T-cell (primary cell): ENCODE measurements at regions not wholly inside any gene's neighbourhood (a gene's known extent, or its start where the extent isn't known, plus 50 kb on each side); places are given as distances from the start of the nearest gene placed in this dataset.

Experiments used
- ATAC-seq, 4 experiments: fragments of 200-7000 bp in 3 of 4; fragments of 150-1000 bp in 1 of 4; cut with Tn5 transposase; replicated peaks in 1 of 4; 1 replicate in 3 of 4; 2 replicates in 1 of 4; pipeline ENCODE4 v1.10.0; 2021; ENCODE audit warnings: moderate library complexity in 3 of 4, mild to moderate bottlenecking in 2 of 4, moderate number of reproducible peaks in 1 of 4
- CTCF ChIA-PET, 2 donors: fragments of 300-600 bp; sonication (Branson Sonifier 250); formaldehyde crosslinking; loops; one replicate each; lab custom pipeline; 2022; ENCODE audit warnings: antibody characterized with exemption in 2 of 2; lab: Charles Lee
- POLR2A ChIA-PET, 2 donors: fragments of 300-600 bp; sonication (Branson Sonifier 250); formaldehyde crosslinking; loops; one replicate each; lab custom pipeline; 2022; ENCODE audit warnings: antibody characterized with exemption in 2 of 2; lab: Charles Lee
- DNase-seq, 35 experiments: peaks; one replicate each; pipeline versions ENCODE4 v3.0.0 to v3.0.0-alpha.2; 2013 to 2023
- H3K27ac ChIP-seq: one replicate; pipeline ENCODE4 v1.5.1; 2013; ENCODE audit warnings: low read length
- H3K27me3 ChIP-seq, 2 experiments: replicated peaks in 1 of 2; 1 replicate in 1 of 2; 2 replicates in 1 of 2; pipeline versions ENCODE4 v1.6.1 to v1.7.0; 2013; ENCODE audit warnings: low read length in 1 of 2, mixed read lengths in 1 of 2; ENCODE audit not compliant: control insufficient read depth in 2 of 2, insufficient read depth in 2 of 2; ENCODE audit errors: extremely low read depth in 1 of 2
- H3K36me3 ChIP-seq, 2 donors: 1 replicate in 1 of 2; 2 replicates in 1 of 2; pipeline versions ENCODE4 v1.6.1 to v1.7.0; 2013; ENCODE audit warnings: low read length in 1 of 2; ENCODE audit not compliant: control insufficient read depth in 2 of 2, insufficient read depth in 1 of 2; ENCODE audit errors: extremely low read depth in 1 of 2
- H3K4me1 ChIP-seq, 2 experiments: 1 replicate in 1 of 2; 2 replicates in 1 of 2; pipeline versions ENCODE4 v1.6.1 to v1.7.0; 2013; ENCODE audit warnings: low read length in 2 of 2, mixed read lengths in 1 of 2; ENCODE audit not compliant: insufficient read depth in 2 of 2, control insufficient read depth in 1 of 2; ENCODE audit errors: extremely low read depth in 1 of 2
- H3K4me3 ChIP-seq, 2 donors: 1 replicate in 1 of 2; 2 replicates in 1 of 2; pipeline versions ENCODE4 v1.5.1 to v1.7.0; 2013; ENCODE audit warnings: mild to moderate bottlenecking in 2 of 2, low read length in 1 of 2, moderate library complexity in 1 of 2; ENCODE audit not compliant: control insufficient read depth in 1 of 2; ENCODE audit errors: extremely low read depth in 1 of 2
- H3K9me3 ChIP-seq: 2 replicates; pipeline ENCODE4 v1.7.0; 2013
- H3K27ac Mint-ChIP-seq, 2 donors: one replicate each; pipeline ENCODE4 v1.8.0; 2020 to 2021; ENCODE audit warnings: mild to moderate bottlenecking in 2 of 2, mixed read lengths in 2 of 2
- H3K27me3 Mint-ChIP-seq, 2 donors: one replicate each; pipeline ENCODE4 v1.8.0; 2021 to 2022; ENCODE audit warnings: mixed read lengths in 2 of 2
- H3K36me3 Mint-ChIP-seq: one replicate; pipeline ENCODE4 v1.8.0; 2021; ENCODE audit warnings: mixed read lengths
- H3K4me1 Mint-ChIP-seq, 3 donors: one replicate each; pipeline ENCODE4 v1.8.0; 2020 to 2022; ENCODE audit warnings: mixed read lengths in 3 of 3, mild to moderate bottlenecking in 1 of 3
- H3K4me3 Mint-ChIP-seq, 3 donors: one replicate each; pipeline ENCODE4 v1.8.0; 2020 to 2022; ENCODE audit warnings: mild to moderate bottlenecking in 3 of 3, mixed read lengths in 3 of 3, moderate library complexity in 3 of 3
- H3K9me3 Mint-ChIP-seq, 3 donors: one replicate each; pipeline ENCODE4 v1.8.0; 2020 to 2022; ENCODE audit warnings: mixed read lengths in 3 of 3
- WGBS: methylation state at CpG from one replicate; pipeline ENCODE4 v1.1.5; 2013; ENCODE audit warnings: missing lambda C conversion rate; ENCODE audit not compliant: insufficient coverage; 5-methylcytosine and 5-hydroxymethylcytosine counted together

GRCh38 chr6:103081126-103081525 lies 1687.6 kb downstream of the GRIK2 start:
- H3K27ac Mint-ChIP-seq = no peak overlapping the region
- no peaks in the 10 kb centered on the region for H3K36me3 Mint-ChIP-seq
- WGBS = no CpG with 5 or more reads among the region's 1 CpG
- Histone ChIP-seq H3K9me3 (no peaks in the 10 kb centered on the region), H3K36me3 (no peaks in the 10 kb centered on the region), H3K27ac (no peak overlapping the region), H3K27me3 (no peaks in the 10 kb centered on the region), H3K4me3 (no peak overlapping the region), H3K4me1 (no peaks in the 10 kb centered on the region)
- H3K4me3 Mint-ChIP-seq = no peak overlapping the region
- ChIA-PET CTCF (no interaction called here), POLR2A (no interaction called here)
- H3K9me3 Mint-ChIP-seq = peaks cover 7 to 14% (median 11%) of the 10 kb centered on the region in 3 donors
- ATAC-seq (no peak), DNase-seq (no peak)
- H3K4me1 Mint-ChIP-seq = no peaks in the 10 kb centered on the region
- H3K27me3 Mint-ChIP-seq = no peaks in the 10 kb centered on the region

DNA sequence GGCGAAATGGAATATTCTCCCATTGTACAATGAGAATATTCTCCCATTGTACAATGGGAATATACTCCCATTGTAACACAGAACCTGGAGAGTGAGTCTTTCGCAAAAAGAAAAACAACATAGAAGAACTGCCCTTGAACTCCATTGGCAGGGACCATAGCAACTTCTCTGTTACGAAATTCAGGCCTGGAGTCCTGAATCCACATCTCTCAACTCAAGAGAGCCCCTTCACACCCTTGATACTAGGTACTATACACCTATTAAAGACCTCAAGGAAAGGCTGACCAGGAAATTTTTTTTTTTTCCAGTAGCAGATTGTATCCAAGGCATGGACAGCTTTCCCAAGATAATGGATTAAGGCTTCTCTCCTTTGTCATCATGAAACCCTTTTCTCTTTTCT lies 1687.0 kb downstream of the GRIK2 start:
- Histone ChIP-seq H3K36me3 (no peaks in the 10 kb centered on the region), H3K9me3 (no peaks in the 10 kb centered on the region), H3K4me3 (no peak overlapping the region), H3K4me1 (no peaks in the 10 kb centered on the region), H3K27me3 (no peaks in the 10 kb centered on the region), H3K27ac (no peak overlapping the region)
- 54% methylated on average over 2 of the region's 3 CpGs for WGBS
- ATAC-seq = no peak
- no peaks in the 10 kb centered on the region for H3K27me3 Mint-ChIP-seq
- DNase-seq = no peak
- H3K27ac Mint-ChIP-seq = no peak overlapping the region
- ChIA-PET POLR2A (no interaction called here), CTCF (no interaction called here)
- H3K4me3 Mint-ChIP-seq = no peak overlapping the region
- H3K4me1 Mint-ChIP-seq = no peaks in the 10 kb centered on the region
- peaks cover 7 to 14% (median 8%) of the 10 kb centered on the region in 3 donors for H3K9me3 Mint-ChIP-seq
- H3K36me3 Mint-ChIP-seq = no peaks in the 10 kb centered on the region

- no peaks in the 10 kb centered on the region for H3K36me3 Mint-ChIP-seq
- DNase-seq (no peak), ATAC-seq (no peak)
- Histone ChIP-seq H3K9me3 (peaks cover 2% of the 10 kb centered on the region), H3K36me3 (no peaks in the 10 kb centered on the region), H3K4me1 (no peaks in the 10 kb centered on the region), H3K27ac (no peak overlapping the region), H3K4me3 (no peak overlapping the region), H3K27me3 (no peaks in the 10 kb centered on the region)
- no peaks in the 10 kb centered on the region for H3K4me1 Mint-ChIP-seq
- H3K9me3 Mint-ChIP-seq = peaks cover 7 to 14% (median 8%) of the 10 kb centered on the region in 3 donors
- H3K27ac Mint-ChIP-seq = no peak overlapping the region
- ChIA-PET CTCF (no interaction called here), POLR2A (no interaction called here)
- no peak overlapping the region for H3K4me3 Mint-ChIP-seq
- no CpG with 5 or more reads among the region's 1 CpG for WGBS
- H3K27me3 Mint-ChIP-seq = no peaks in the 10 kb centered on the region
Observed at GRCh38 chr6:103079867-103080266, 1686.4 kb downstream of the GRIK2 start.

- ATAC-seq = no peak
Observed at GRCh38 chr6:103062136-103062535, 1668.6 kb downstream of the GRIK2 start.

DNA sequence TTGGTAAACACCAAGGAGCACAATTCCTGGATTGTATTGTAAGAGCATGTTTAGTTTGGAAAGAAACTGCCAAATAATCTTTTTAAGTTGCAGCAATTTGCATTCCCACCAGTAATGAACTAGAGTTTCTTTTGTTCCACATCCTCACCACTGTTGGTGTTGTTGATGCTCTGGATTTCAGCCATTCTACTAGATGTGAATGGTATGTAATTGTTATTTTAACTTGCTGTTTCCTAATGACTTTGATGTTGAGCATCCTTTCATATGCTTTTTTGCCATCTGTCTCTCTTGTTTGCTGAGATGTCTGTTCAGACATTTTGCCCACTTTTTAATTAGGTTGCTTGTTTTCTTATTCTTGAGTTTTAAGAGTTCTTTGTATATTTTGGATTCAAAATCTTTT lies 1654.1 kb downstream of the GRIK2 start:
- H3K9me3 Mint-ChIP-seq = peaks cover 3 to 10% (median 4%) of the 10 kb centered on the region in 3 donors
- ChIA-PET CTCF (no interaction called here), POLR2A (no interaction called here)
- no peak overlapping the region for H3K4me3 Mint-ChIP-seq
- H3K36me3 ChIP-seq = no peaks in the 10 kb centered on the region
- H3K4me1 Mint-ChIP-seq = no peaks in the 10 kb centered on the region
- DNase-seq (no peak), ATAC-seq (no peak)
- no peak overlapping the region for H3K27ac ChIP-seq
- no peaks in the 10 kb centered on the region for H3K27me3 Mint-ChIP-seq
- no peaks in the 10 kb centered on the region for H3K4me1 ChIP-seq
- no peak overlapping the region for H3K4me3 ChIP-seq
- H3K36me3 Mint-ChIP-seq = no peaks in the 10 kb centered on the region
- H3K27me3 ChIP-seq = no peaks in the 10 kb centered on the region
- no peak overlapping the region for H3K27ac Mint-ChIP-seq
- no peaks in the 10 kb centered on the region for H3K9me3 ChIP-seq

More at GRCh38 chr6:103062136-103062535, 1668.6 kb downstream of the GRIK2 start:
- Histone ChIP-seq H3K27me3 (no peaks in the 10 kb centered on the region), H3K9me3 (peaks cover 2% of the 10 kb centered on the region), H3K36me3 (no peaks in the 10 kb centered on the region), H3K4me1 (no peaks in the 10 kb centered on the region), H3K4me3 (no peak overlapping the region), H3K27ac (no peak overlapping the region)
- Mint-ChIP-seq H3K4me3 (no peak overlapping the region), H3K27me3 (no peaks in the 10 kb centered on the region), H3K4me1 (no peaks in the 10 kb centered on the region), H3K27ac (no peak overlapping the region), H3K9me3 (peaks cover 5 to 34% (median 18%) of the 10 kb centered on the region in 3 donors), H3K36me3 (no peaks in the 10 kb centered on the region)
- no CpG with 5 or more reads among the region's 1 CpG for WGBS
- ChIA-PET CTCF (no interaction called here), POLR2A (no interaction called here)
- no peak for DNase-seq

- Histone ChIP-seq H3K27me3 (no peaks in the 10 kb centered on the region), H3K4me1 (no peaks in the 10 kb centered on the region), H3K9me3 (no peaks in the 10 kb centered on the region), H3K36me3 (no peaks in the 10 kb centered on the region), H3K4me3 (no peak overlapping the region), H3K27ac (no peak overlapping the region)
- Mint-ChIP-seq H3K4me1 (no peaks in the 10 kb centered on the region), H3K27me3 (no peaks in the 10 kb centered on the region), H3K9me3 (peaks cover 0 to 4% (median 0%) of the 10 kb centered on the region in 3 donors), H3K4me3 (no peak overlapping the region), H3K36me3 (no peaks in the 10 kb centered on the region), H3K27ac (no peak overlapping the region)
- 83% methylated on average over 2 of the region's 5 CpGs for WGBS
- ChIA-PET POLR2A (interaction anchor here in 1 of 2 donors (0.5 kb wide), 1 partner anchor 25 kb away, joined by 3 read pairs; no protein-coding TSS in a partner anchor), CTCF (no interaction called here)
- ATAC-seq (no peak), DNase-seq (no peak)
Observed at GRCh38 chr6:103042336-103042735, 1648.8 kb downstream of the GRIK2 start.

- Histone ChIP-seq H3K4me1 (no peaks in the 10 kb centered on the region), H3K27me3 (no peaks in the 10 kb centered on the region), H3K36me3 (no peaks in the 10 kb centered on the region), H3K9me3 (no peaks in the 10 kb centered on the region), H3K4me3 (no peak overlapping the region), H3K27ac (no peak overlapping the region)
- Mint-ChIP-seq H3K27ac (no peak overlapping the region), H3K27me3 (no peaks in the 10 kb centered on the region), H3K4me1 (no peaks in the 10 kb centered on the region), H3K36me3 (no peaks in the 10 kb centered on the region), H3K4me3 (no peak overlapping the region), H3K9me3 (peaks cover 0 to 4% (median 4%) of the 10 kb centered on the region in 3 donors)
- no peak for ATAC-seq
- DNase-seq = no peak
- CTCF ChIA-PET = no interaction called here
- WGBS = 76% methylated on average over 2 of the region's 2 CpGs
- POLR2A ChIA-PET = no interaction called here
Observed at GRCh38 chr6:103036846-103037245, 1643.3 kb downstream of the GRIK2 start.
